ENCODE measurements at regions not wholly inside any gene's neighbourhood (a gene's known extent, or its start where the extent isn't known, plus 50 kb on each side); places are given as distances from the start of the nearest gene placed in this dataset.
"Not testable (repeated sequence)": the region's sequence is repeated elsewhere in the genome, so short reads cannot be mapped to it uniquely, and the experiment has no call there.

- H3K9me3 Mint-ChIP-seq (ENCODE audit: unreplicated experiment); H3K4me1 Mint-ChIP-seq (ENCODE audit: unreplicated experiment); H3K4me3 Mint-ChIP-seq (ENCODE audit: unreplicated experiment); H3K27ac Mint-ChIP-seq (ENCODE audit: unreplicated experiment); H3K36me3 Mint-ChIP-seq (ENCODE audit: unreplicated experiment); H3K27me3 Mint-ChIP-seq (ENCODE audit: unreplicated experiment); DNase-seq (ENCODE audit: extremely low spot score, unreplicated experiment): not testable (repeated sequence)
Measured at GRCh38 chr9:66257581-66257980, 520.6 kb downstream of the FOXD4L4 start.

DNA sequence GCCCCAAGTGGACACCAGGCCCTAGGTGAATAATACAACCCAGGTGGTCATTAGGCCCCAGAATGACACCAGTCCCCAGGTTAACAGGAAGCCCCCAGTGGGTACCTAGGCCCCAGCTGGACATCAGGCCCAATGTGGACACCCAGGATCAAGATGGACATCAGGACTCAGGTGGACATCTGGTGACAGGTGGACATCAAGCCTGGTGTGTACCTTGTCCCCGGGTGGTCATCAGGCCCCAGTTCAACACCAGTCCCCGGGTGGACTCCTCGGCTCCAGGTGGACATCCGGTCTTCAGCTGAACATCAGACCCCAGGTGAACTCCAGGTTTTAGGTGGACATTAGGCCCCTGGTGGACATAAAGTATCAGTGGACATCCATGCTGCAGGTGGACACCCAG lies 524.6 kb downstream of the FOXD4L4 start:
- H3K27ac Mint-ChIP-seq (ENCODE audit: unreplicated experiment); H3K4me1 Mint-ChIP-seq (ENCODE audit: unreplicated experiment); H3K27me3 Mint-ChIP-seq (ENCODE audit: unreplicated experiment); H3K9me3 Mint-ChIP-seq (ENCODE audit: unreplicated experiment); H3K36me3 Mint-ChIP-seq (ENCODE audit: unreplicated experiment); H3K4me3 Mint-ChIP-seq (ENCODE audit: unreplicated experiment); DNase-seq (ENCODE audit: extremely low spot score, unreplicated experiment): not testable (repeated sequence)

- H3K4me1 Mint-ChIP-seq (ENCODE audit: unreplicated experiment); H3K27ac Mint-ChIP-seq (ENCODE audit: unreplicated experiment); H3K4me3 Mint-ChIP-seq (ENCODE audit: unreplicated experiment); H3K36me3 Mint-ChIP-seq (ENCODE audit: unreplicated experiment); H3K27me3 Mint-ChIP-seq (ENCODE audit: unreplicated experiment); H3K9me3 Mint-ChIP-seq (ENCODE audit: unreplicated experiment): not testable (repeated sequence)
- peak; percentile 81 for DNase-seq (ENCODE audit: extremely low spot score, unreplicated experiment)
Measured at GRCh38 chr9:66263621-66264020, 526.7 kb downstream of the FOXD4L4 start.

- not testable (repeated sequence) for H3K4me1 Mint-ChIP-seq (ENCODE audit: unreplicated experiment); H3K4me3 Mint-ChIP-seq (ENCODE audit: unreplicated experiment); H3K27ac Mint-ChIP-seq (ENCODE audit: unreplicated experiment); H3K36me3 Mint-ChIP-seq (ENCODE audit: unreplicated experiment); H3K9me3 Mint-ChIP-seq (ENCODE audit: unreplicated experiment); H3K27me3 Mint-ChIP-seq (ENCODE audit: unreplicated experiment)
- DNase-seq (ENCODE audit: extremely low spot score, unreplicated experiment), result peak; percentile 40
Measured at GRCh38 chr9:66264786-66265185, 527.8 kb downstream of the FOXD4L4 start.

- peak; percentile 42 for DNase-seq (ENCODE audit: extremely low spot score, unreplicated experiment)
- not testable (repeated sequence) for H3K27me3 Mint-ChIP-seq (ENCODE audit: unreplicated experiment); H3K4me3 Mint-ChIP-seq (ENCODE audit: unreplicated experiment)
Measured at GRCh38 chr9:66266202-66266601, 529.3 kb downstream of the FOXD4L4 start.

DNA sequence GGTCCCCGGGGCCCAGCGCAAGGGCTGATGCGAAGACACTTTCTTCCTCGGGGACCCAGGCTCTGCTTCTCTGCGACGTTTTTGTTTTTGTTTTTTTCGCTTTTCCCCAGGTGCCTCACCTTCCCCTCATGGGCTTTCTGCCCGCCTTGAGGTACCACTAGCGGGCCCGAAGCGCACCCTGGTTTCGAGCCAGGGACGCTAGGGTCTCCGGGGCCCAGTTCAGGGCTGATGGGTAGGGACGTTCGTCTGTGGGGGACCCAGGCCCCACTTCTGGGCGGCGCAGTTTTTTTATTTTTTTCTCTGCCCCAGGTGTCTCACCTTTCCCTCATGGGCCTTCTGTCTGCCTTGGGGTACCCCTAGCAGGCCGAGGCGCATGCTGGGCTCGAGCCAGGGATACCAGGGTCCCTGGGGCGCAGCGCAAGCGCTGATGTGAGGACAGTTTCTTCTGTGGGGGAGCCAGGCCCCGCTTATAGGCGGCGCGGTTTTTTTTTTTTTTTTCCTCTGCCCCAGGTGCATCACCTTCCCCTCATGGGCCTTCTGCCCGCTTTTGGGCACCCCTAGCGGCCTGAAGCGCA lies 530.0 kb downstream of the FOXD4L4 start:
- H3K36me3 Mint-ChIP-seq (ENCODE audit: unreplicated experiment); H3K4me3 Mint-ChIP-seq (ENCODE audit: unreplicated experiment); H3K27me3 Mint-ChIP-seq (ENCODE audit: unreplicated experiment); H3K9me3 Mint-ChIP-seq (ENCODE audit: unreplicated experiment); DNase-seq (ENCODE audit: extremely low spot score, unreplicated experiment); H3K27ac Mint-ChIP-seq (ENCODE audit: unreplicated experiment); H3K4me1 Mint-ChIP-seq (ENCODE audit: unreplicated experiment): not testable (repeated sequence)

More at GRCh38 chr9:66266202-66266601, 529.3 kb downstream of the FOXD4L4 start:
- not testable (repeated sequence) for H3K9me3 Mint-ChIP-seq (ENCODE audit: unreplicated experiment); H3K4me1 Mint-ChIP-seq (ENCODE audit: unreplicated experiment); H3K27ac Mint-ChIP-seq (ENCODE audit: unreplicated experiment); H3K36me3 Mint-ChIP-seq (ENCODE audit: unreplicated experiment)

DNA sequence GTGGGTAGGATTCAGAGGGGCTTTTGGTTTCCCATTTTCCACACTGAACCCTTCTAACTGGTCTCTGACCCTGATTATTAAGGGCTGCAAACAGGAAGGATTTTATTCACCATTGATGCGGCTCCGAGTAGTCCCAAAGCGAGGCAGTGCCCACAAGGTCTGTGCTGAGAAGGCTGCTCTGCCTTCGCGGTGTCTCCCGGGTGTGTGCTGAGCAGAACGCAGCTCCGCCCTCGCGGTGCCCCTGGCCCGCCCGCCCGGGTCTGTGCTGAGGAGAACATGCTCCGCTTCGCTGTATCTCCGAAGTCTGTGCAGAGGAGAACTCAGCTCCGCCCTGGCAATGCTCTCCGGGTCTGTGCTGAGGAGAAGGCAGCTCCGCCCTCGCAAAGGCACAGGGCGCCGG lies 530.7 kb downstream of the FOXD4L4 start:
- H3K27ac Mint-ChIP-seq (ENCODE audit: unreplicated experiment); H3K4me1 Mint-ChIP-seq (ENCODE audit: unreplicated experiment); H3K36me3 Mint-ChIP-seq (ENCODE audit: unreplicated experiment); H3K9me3 Mint-ChIP-seq (ENCODE audit: unreplicated experiment); H3K27me3 Mint-ChIP-seq (ENCODE audit: unreplicated experiment); H3K4me3 Mint-ChIP-seq (ENCODE audit: unreplicated experiment): not testable (repeated sequence)
- peak; percentile 46 for DNase-seq (ENCODE audit: extremely low spot score, unreplicated experiment)

DNA sequence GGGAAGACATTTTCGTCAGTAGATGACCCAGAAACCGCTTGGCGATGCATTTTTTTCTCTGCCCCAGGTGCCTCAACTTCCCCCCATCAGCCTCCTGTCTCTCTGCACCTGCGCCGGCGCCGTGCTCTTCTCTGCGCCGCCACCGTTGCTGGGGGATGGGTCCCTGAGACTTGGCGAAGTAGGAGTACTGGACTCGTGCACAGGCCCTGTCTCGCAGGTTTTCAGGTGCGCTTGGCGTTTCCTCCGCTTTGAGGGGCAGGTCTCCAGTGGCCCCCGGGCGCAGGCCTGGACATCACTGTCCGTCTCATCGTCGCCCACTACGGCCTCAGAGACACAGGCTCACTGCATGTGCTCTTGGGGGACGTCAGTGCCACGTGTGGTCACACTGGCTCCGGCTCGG lies 532.1 kb downstream of the FOXD4L4 start:
- not testable (repeated sequence) for H3K4me3 Mint-ChIP-seq (ENCODE audit: unreplicated experiment); H3K4me1 Mint-ChIP-seq (ENCODE audit: unreplicated experiment); H3K36me3 Mint-ChIP-seq (ENCODE audit: unreplicated experiment); DNase-seq (ENCODE audit: extremely low spot score, unreplicated experiment); H3K27ac Mint-ChIP-seq (ENCODE audit: unreplicated experiment); H3K9me3 Mint-ChIP-seq (ENCODE audit: unreplicated experiment); H3K27me3 Mint-ChIP-seq (ENCODE audit: unreplicated experiment)

DNA sequence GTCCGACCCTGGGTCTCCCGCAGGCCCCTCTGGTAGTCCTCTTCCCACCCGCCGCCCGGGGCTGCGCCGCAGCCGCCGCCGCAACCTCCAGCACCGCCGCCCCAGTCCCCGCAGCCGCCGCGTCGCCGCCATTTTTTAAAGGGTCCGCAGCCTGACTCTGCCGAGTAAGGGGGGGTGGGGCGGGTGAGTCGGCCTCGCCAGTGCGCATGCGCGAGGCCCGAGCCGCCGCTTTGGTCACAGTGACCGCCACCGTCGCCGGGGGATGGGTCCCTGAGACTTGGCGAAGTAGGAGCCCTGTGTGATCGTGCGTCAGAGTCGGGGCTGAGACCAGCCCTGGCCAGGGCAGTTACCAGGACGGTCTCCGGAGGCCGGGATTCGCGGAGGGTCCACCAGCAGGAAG lies 532.8 kb downstream of the FOXD4L4 start:
- not testable (repeated sequence) for H3K27me3 Mint-ChIP-seq (ENCODE audit: unreplicated experiment); H3K4me1 Mint-ChIP-seq (ENCODE audit: unreplicated experiment); H3K9me3 Mint-ChIP-seq (ENCODE audit: unreplicated experiment); H3K27ac Mint-ChIP-seq (ENCODE audit: unreplicated experiment); H3K36me3 Mint-ChIP-seq (ENCODE audit: unreplicated experiment)
- DNase-seq (ENCODE audit: extremely low spot score, unreplicated experiment), result peak; percentile 75
- H3K4me3 Mint-ChIP-seq (ENCODE audit: unreplicated experiment), result peak overlapping the region; percentile 81

- not testable (repeated sequence) for DNase-seq (ENCODE audit: extremely low spot score, unreplicated experiment); H3K27me3 Mint-ChIP-seq (ENCODE audit: unreplicated experiment); H3K36me3 Mint-ChIP-seq (ENCODE audit: unreplicated experiment); H3K27ac Mint-ChIP-seq (ENCODE audit: unreplicated experiment); H3K9me3 Mint-ChIP-seq (ENCODE audit: unreplicated experiment); H3K4me3 Mint-ChIP-seq (ENCODE audit: unreplicated experiment); H3K4me1 Mint-ChIP-seq (ENCODE audit: unreplicated experiment)
Measured at GRCh38 chr9:66278809-66279208, 541.9 kb downstream of the FOXD4L4 start.
